ENCODE measurements at regions not wholly inside any gene's neighbourhood (a gene's known extent, or its start where the extent isn't known, plus 50 kb on each side); places are given as distances from the start of the nearest gene placed in this dataset.
"Not testable (repeated sequence)": the region's sequence is repeated elsewhere in the genome, so short reads cannot be mapped to it uniquely, and the experiment has no call there.

DNA sequence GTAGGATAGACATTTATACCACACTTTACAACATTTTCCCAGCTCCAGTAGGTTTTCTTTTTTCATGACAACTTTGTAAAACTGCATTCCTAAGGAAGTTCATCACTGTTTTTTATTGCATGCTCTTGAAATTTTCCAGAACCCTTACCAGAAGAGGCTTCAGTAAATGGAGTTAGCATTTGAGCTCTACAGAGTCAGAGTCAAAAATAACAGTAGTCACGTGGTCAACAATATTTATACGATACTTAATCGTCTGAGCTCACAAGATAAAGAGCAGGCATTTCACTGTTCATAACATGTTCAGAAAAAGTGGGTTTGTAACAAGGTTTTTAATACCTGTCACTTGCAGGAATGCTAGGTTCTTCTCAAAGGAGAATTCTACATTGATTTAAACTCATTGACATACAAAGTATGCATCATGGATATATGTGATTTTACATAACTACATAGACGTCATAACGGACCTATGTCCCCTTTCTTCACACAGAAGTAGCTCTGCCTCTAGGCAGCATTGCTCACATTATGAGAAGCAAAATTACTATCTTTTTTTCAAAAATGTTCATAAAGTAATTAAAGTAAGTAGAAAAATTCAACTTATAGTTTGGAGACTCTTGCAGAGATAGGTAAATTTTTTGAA, 187.0 kb upstream of the COL3A1 start:
- Histone ChIP-seq H3K36me3 (ENCODE audit: control insufficient read depth, insufficient read depth, low read length) (no peaks in the 10 kb centered on the region), H3K4me1 (ENCODE audit: control insufficient read depth, insufficient read depth, low read length) (no peaks in the 10 kb centered on the region), H3K4me3 (ENCODE audit: low read length) (no peak overlapping the region), H3K27ac (ENCODE audit: low read length) (no peak overlapping the region), H3K27me3 (ENCODE audit: control insufficient read depth, insufficient read depth, low read length) (no peaks in the 10 kb centered on the region), H3K9me3 (ENCODE audit: control insufficient read depth, insufficient read depth, low read length) (no peaks in the 10 kb centered on the region)
- no peak for DNase-seq (ENCODE audit: low read depth, low spot score)
- WGBS (ENCODE audit: insufficient coverage, insufficient read length), result no CpG with 5 or more reads among the region's 5 CpGs

GRCh38 chr2:188787658-188788240, 186.4 kb upstream of the COL3A1 start:
- Histone ChIP-seq H3K4me3 (ENCODE audit: low read length) (no peak overlapping the region), H3K27me3 (ENCODE audit: control insufficient read depth, insufficient read depth, low read length) (no peaks in the 10 kb centered on the region), H3K36me3 (ENCODE audit: control insufficient read depth, insufficient read depth, low read length) (no peaks in the 10 kb centered on the region), H3K4me1 (ENCODE audit: control insufficient read depth, insufficient read depth, low read length) (no peaks in the 10 kb centered on the region), H3K27ac (ENCODE audit: low read length) (no peak overlapping the region), H3K9me3 (ENCODE audit: control insufficient read depth, insufficient read depth, low read length) (no peaks in the 10 kb centered on the region)
- no peak for DNase-seq (ENCODE audit: low read depth, low spot score)
- WGBS (ENCODE audit: insufficient coverage, insufficient read length), result no CpG with 5 or more reads among the region's 3 CpGs

DNA sequence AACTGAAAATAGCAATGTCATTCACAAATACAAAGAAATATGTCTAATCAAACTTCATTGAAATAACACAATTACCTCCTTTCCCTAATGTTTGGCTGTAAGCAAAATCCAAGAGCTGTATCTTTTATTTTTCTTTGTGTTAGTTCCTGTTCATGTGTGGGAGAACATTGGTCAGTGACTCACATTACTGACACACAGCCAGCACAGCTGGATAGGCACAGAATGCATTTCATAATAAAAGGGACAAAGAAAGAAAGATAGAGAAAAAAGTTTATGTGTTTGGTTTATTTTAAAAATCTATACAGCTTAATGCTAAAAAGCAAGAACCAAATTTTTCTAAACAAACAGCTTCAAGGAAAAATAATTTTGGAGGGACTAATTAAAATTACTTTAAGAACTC, 185.6 kb upstream of the COL3A1 start:
- Histone ChIP-seq H3K27me3 (ENCODE audit: control insufficient read depth, insufficient read depth, low read length) (no peaks in the 10 kb centered on the region), H3K4me1 (ENCODE audit: control insufficient read depth, insufficient read depth, low read length) (no peaks in the 10 kb centered on the region), H3K9me3 (ENCODE audit: control insufficient read depth, insufficient read depth, low read length) (no peaks in the 10 kb centered on the region), H3K27ac (ENCODE audit: low read length) (no peak overlapping the region), H3K36me3 (ENCODE audit: control insufficient read depth, insufficient read depth, low read length) (no peaks in the 10 kb centered on the region), H3K4me3 (ENCODE audit: low read length) (no peak overlapping the region)
- no peak for DNase-seq (ENCODE audit: low read depth, low spot score)

- H3K27ac ChIP-seq (ENCODE audit: low read length), result no peak overlapping the region
- H3K36me3 ChIP-seq (ENCODE audit: control insufficient read depth, insufficient read depth, low read length), result no peaks in the 10 kb centered on the region
- no peak overlapping the region for H3K4me3 ChIP-seq (ENCODE audit: low read length)
- no peak for DNase-seq (ENCODE audit: low read depth, low spot score)
- no peaks in the 10 kb centered on the region for H3K4me1 ChIP-seq (ENCODE audit: control insufficient read depth, insufficient read depth, low read length)
- no peaks in the 10 kb centered on the region for H3K27me3 ChIP-seq (ENCODE audit: control insufficient read depth, insufficient read depth, low read length)
- WGBS (ENCODE audit: insufficient coverage, insufficient read length), result no CpG with 5 or more reads among the region's 1 CpG
- no peaks in the 10 kb centered on the region for H3K9me3 ChIP-seq (ENCODE audit: control insufficient read depth, insufficient read depth, low read length)
Observed at GRCh38 chr2:188789951-188790350, 184.2 kb upstream of the COL3A1 start.

DNA sequence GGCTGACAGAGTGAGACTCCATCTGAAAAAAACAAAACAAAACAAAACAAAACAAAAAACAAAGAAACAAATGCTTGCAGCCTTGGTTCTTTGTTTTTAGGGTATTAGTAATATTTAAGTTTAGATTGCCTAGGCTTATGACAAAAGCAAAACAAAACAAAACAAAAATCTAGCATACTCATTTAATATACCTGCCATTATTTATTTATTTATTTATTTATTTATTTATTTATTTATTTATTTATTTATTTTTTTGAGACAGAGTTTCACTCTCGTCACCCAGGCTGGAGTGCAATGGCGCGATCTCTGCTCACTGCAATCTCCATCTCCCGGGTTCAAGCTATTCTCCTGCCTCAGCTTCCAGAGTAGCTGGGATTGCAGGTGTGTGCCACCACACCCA, 179.7 kb upstream of the COL3A1 start:
- not testable (repeated sequence) for H3K27me3 ChIP-seq (ENCODE audit: control insufficient read depth, insufficient read depth, low read length); H3K36me3 ChIP-seq (ENCODE audit: control insufficient read depth, insufficient read depth, low read length); H3K9me3 ChIP-seq (ENCODE audit: control insufficient read depth, insufficient read depth, low read length); H3K4me3 ChIP-seq (ENCODE audit: low read length); H3K4me1 ChIP-seq (ENCODE audit: control insufficient read depth, insufficient read depth, low read length); DNase-seq (ENCODE audit: low read depth, low spot score); H3K27ac ChIP-seq (ENCODE audit: low read length)
- no CpG with 5 or more reads among the region's 4 CpGs for WGBS (ENCODE audit: insufficient coverage, insufficient read length)

DNA sequence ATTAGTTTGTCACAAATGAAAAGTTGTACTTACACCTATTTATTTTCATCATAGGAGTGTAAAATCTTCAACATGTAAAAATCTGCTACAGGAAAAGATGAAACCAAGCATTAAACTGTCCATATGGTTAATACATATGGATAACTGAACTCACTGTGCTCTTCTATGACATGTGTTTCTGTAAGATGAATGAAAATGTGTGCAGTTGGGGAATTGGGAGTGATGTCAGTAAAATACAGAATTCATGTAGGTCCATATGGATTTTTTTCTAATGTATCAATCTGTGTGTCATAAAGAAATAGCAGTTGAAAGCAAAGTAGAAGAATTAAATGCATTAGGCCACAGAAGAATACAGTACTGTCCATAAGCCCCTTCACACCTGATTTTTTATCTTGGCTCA, 178.4 kb upstream of the COL3A1 start:
- no peaks in the 10 kb centered on the region for H3K27me3 ChIP-seq (ENCODE audit: control insufficient read depth, insufficient read depth, low read length)
- no peaks in the 10 kb centered on the region for H3K4me1 ChIP-seq (ENCODE audit: control insufficient read depth, insufficient read depth, low read length)
- DNase-seq (ENCODE audit: low read depth, low spot score), result no peak
- no peak overlapping the region for H3K4me3 ChIP-seq (ENCODE audit: low read length)
- H3K9me3 ChIP-seq (ENCODE audit: control insufficient read depth, insufficient read depth, low read length), result no peaks in the 10 kb centered on the region
- H3K36me3 ChIP-seq (ENCODE audit: control insufficient read depth, insufficient read depth, low read length), result no peaks in the 10 kb centered on the region
- H3K27ac ChIP-seq (ENCODE audit: low read length), result no peak overlapping the region

DNA sequence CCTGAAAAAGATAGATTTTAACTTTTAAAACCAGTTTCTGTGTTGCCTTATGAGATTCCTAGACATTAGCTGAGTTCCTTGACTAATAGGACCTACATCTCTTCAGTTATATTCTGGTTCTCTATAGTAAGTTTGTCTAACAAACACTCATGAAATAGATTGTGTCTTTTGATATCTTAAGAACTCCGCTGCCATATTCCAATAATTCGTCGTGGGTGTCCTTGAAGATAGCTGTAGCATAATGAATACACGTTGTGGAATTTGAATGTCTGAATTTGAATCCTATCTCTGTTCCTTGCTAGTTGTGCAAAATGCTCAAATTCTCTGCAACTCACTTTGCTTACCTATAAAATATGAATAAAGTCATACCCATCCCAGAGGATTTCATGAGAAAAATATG, 176.8 kb upstream of the COL3A1 start:
- WGBS (ENCODE audit: insufficient coverage, insufficient read length), result no CpG with 5 or more reads among the region's 4 CpGs
- no peak overlapping the region for H3K4me3 ChIP-seq (ENCODE audit: low read length)
- H3K27me3 ChIP-seq (ENCODE audit: control insufficient read depth, insufficient read depth, low read length), result no peaks in the 10 kb centered on the region
- no peaks in the 10 kb centered on the region for H3K36me3 ChIP-seq (ENCODE audit: control insufficient read depth, insufficient read depth, low read length)
- H3K27ac ChIP-seq (ENCODE audit: low read length), result no peak overlapping the region
- H3K9me3 ChIP-seq (ENCODE audit: control insufficient read depth, insufficient read depth, low read length), result no peaks in the 10 kb centered on the region
- DNase-seq (ENCODE audit: low read depth, low spot score), result no peak
- no peaks in the 10 kb centered on the region for H3K4me1 ChIP-seq (ENCODE audit: control insufficient read depth, insufficient read depth, low read length)

DNA sequence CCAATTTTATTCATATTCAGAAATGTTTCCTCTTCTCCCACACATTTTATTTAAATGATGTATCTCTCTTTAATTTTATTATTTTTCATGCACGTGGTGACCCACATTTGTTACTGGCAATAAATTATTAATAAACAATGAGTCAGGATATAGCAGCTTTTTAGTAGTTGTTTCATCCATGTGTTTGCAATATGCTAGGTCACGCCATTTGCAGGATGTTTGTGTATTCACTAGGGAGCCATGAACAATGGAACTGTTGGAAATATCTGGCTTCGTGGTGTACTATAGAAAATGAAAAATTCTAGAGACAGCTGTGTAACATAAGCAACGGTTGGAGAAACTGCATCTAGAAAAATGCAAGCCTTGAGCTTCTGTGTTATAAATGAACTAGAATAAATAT, 176.0 kb upstream of the COL3A1 start:
- Histone ChIP-seq H3K4me1 (ENCODE audit: control insufficient read depth, insufficient read depth, low read length) (no peaks in the 10 kb centered on the region), H3K9me3 (ENCODE audit: control insufficient read depth, insufficient read depth, low read length) (no peaks in the 10 kb centered on the region), H3K36me3 (ENCODE audit: control insufficient read depth, insufficient read depth, low read length) (no peaks in the 10 kb centered on the region), H3K4me3 (ENCODE audit: low read length) (no peak overlapping the region), H3K27ac (ENCODE audit: low read length) (no peak overlapping the region), H3K27me3 (ENCODE audit: control insufficient read depth, insufficient read depth, low read length) (no peaks in the 10 kb centered on the region)
- WGBS (ENCODE audit: insufficient coverage, insufficient read length), result no CpG with 5 or more reads among the region's 4 CpGs
- no peak for DNase-seq (ENCODE audit: low read depth, low spot score)

GRCh38 chr2:188805219-188805618, 169.0 kb upstream of the COL3A1 start:
- H3K9me3 ChIP-seq (ENCODE audit: control insufficient read depth, insufficient read depth, low read length), result no peaks in the 10 kb centered on the region
- no peak overlapping the region for H3K4me3 ChIP-seq (ENCODE audit: low read length)
- H3K27ac ChIP-seq (ENCODE audit: low read length), result no peak overlapping the region
- H3K4me1 ChIP-seq (ENCODE audit: control insufficient read depth, insufficient read depth, low read length), result no peaks in the 10 kb centered on the region
- DNase-seq (ENCODE audit: low read depth, low spot score), result no peak
- H3K36me3 ChIP-seq (ENCODE audit: control insufficient read depth, insufficient read depth, low read length), result no peaks in the 10 kb centered on the region
- no CpG with 5 or more reads among the region's 4 CpGs for WGBS (ENCODE audit: insufficient coverage, insufficient read length)
- H3K27me3 ChIP-seq (ENCODE audit: control insufficient read depth, insufficient read depth, low read length), result no peaks in the 10 kb centered on the region

GRCh38 chr2:188808947-188809355, 165.2 kb upstream of the COL3A1 start:
- Histone ChIP-seq H3K27me3 (ENCODE audit: control insufficient read depth, insufficient read depth, low read length) (no peaks in the 10 kb centered on the region), H3K4me3 (ENCODE audit: low read length) (no peak overlapping the region), H3K27ac (ENCODE audit: low read length) (no peak overlapping the region), H3K36me3 (ENCODE audit: control insufficient read depth, insufficient read depth, low read length) (no peaks in the 10 kb centered on the region), H3K9me3 (ENCODE audit: control insufficient read depth, insufficient read depth, low read length) (no peaks in the 10 kb centered on the region), H3K4me1 (ENCODE audit: control insufficient read depth, insufficient read depth, low read length) (no peaks in the 10 kb centered on the region)
- no peak for DNase-seq (ENCODE audit: low read depth, low spot score)

- H3K27ac ChIP-seq (ENCODE audit: low read length), result no peak overlapping the region
- H3K9me3 ChIP-seq (ENCODE audit: control insufficient read depth, insufficient read depth, low read length), result no peaks in the 10 kb centered on the region
- no peak for DNase-seq (ENCODE audit: low read depth, low spot score)
- H3K4me1 ChIP-seq (ENCODE audit: control insufficient read depth, insufficient read depth, low read length), result no peaks in the 10 kb centered on the region
- WGBS (ENCODE audit: insufficient coverage, insufficient read length), result no CpG with 5 or more reads among the region's 2 CpGs
- no peaks in the 10 kb centered on the region for H3K27me3 ChIP-seq (ENCODE audit: control insufficient read depth, insufficient read depth, low read length)
- H3K36me3 ChIP-seq (ENCODE audit: control insufficient read depth, insufficient read depth, low read length), result no peaks in the 10 kb centered on the region
- H3K4me3 ChIP-seq (ENCODE audit: low read length), result no peak overlapping the region
Observed at GRCh38 chr2:188810586-188810985, 163.6 kb upstream of the COL3A1 start.

Data from iPS DF 6.9 (cell line).